COLO668 (cell line): ENCODE measurements at regions not wholly inside any gene's neighbourhood (a gene's known extent, or its start where the extent isn't known, plus 50 kb on each side); places are given as distances from the start of the nearest gene placed in this dataset.

ENCODE experiments used
- DNase-seq: peaks from one replicate; lab custom pipeline; 2025; ENCODE audit not compliant: unreplicated experiment; lab: John Stamatoyannopoulos, UW

GRCh38 chr20:60658681-60659080 is 593.4 kb upstream of the CDH4 start:
- no peak for DNase-seq

GRCh38 chr20:60659240-60659639 is 592.8 kb upstream of the CDH4 start:
- DNase-seq: no peak

- no peak for DNase-seq
Observed at GRCh38 chr20:60662307-60662706, 589.8 kb upstream of the CDH4 start.

GRCh38 chr20:60664106-60664505 is 588.0 kb upstream of the CDH4 start:
- DNase-seq: no peak

GRCh38 chr20:60667641-60668040 is 584.4 kb upstream of the CDH4 start:
- no peak for DNase-seq

- DNase-seq: no peak
Observed at GRCh38 chr20:60669211-60669610, 582.9 kb upstream of the CDH4 start.

- DNase-seq: no peak
Observed at GRCh38 chr20:60676011-60676410, 576.0 kb upstream of the CDH4 start.

- no peak for DNase-seq
Observed at GRCh38 chr20:60677819-60678218, 574.2 kb upstream of the CDH4 start.

GRCh38 chr20:60680554-60680953 is 571.5 kb upstream of the CDH4 start:
- no peak for DNase-seq

GRCh38 chr20:60687213-60687612 is 564.8 kb upstream of the CDH4 start:
- DNase-seq: no peak

- DNase-seq: no peak
Observed at GRCh38 chr20:60690771-60691170, 561.3 kb upstream of the CDH4 start.

- DNase-seq: no peak
Observed at GRCh38 chr20:60691966-60692615, 560.0 kb upstream of the CDH4 start.

- DNase-seq: no peak
Observed at GRCh38 chr20:60693496-60694133, 558.4 kb upstream of the CDH4 start.

GRCh38 chr20:60694763-60695162 is 557.3 kb upstream of the CDH4 start:
- no peak for DNase-seq

GRCh38 chr20:60695226-60696000 is 556.6 kb upstream of the CDH4 start:
- no peak for DNase-seq

- no peak for DNase-seq
Observed at GRCh38 chr20:60697252-60697651, 554.8 kb upstream of the CDH4 start.

GRCh38 chr20:60700728-60701127 is 551.3 kb upstream of the CDH4 start:
- no peak for DNase-seq

- no peak for DNase-seq
Observed at GRCh38 chr20:60704147-60704546, 547.9 kb upstream of the CDH4 start.

GRCh38 chr20:60713396-60713795 is 538.7 kb upstream of the CDH4 start:
- DNase-seq: no peak

- no peak for DNase-seq
Observed at GRCh38 chr20:60715172-60715571, 536.9 kb upstream of the CDH4 start.

- no peak for DNase-seq
Observed at GRCh38 chr20:60718743-60719480, 533.1 kb upstream of the CDH4 start.
